IMR-90 (cell line): ENCODE measurements at regions not wholly inside any gene's neighbourhood (a gene's known extent, or its start where the extent isn't known, plus 50 kb on each side); places are given as distances from the start of the nearest gene placed in this dataset.

Source experiments
- ATAC-seq: fragments of 200-7000 bp; cut with Tn5 transposase; 2 replicates; pipeline ENCODE4 v1.9.1; 2020; ENCODE audit warnings: low read depth, mild to moderate bottlenecking, moderate library complexity
- BruUV-seq: library from RNA; stranded (reverse); fragments of 400-500 nt; replicated peaks from 2 replicates; lab custom pipeline; 2021; lab: Mats Ljungman, UMichigan
- CTCF ChIA-PET: fragments of 300-600 bp; formaldehyde crosslinking; extraction: SDS; loops from one replicate; lab custom pipeline; 2021; ENCODE audit warnings: antibody characterized with exemption; lab: Yijun Ruan, JAX
- POLR2A ChIA-PET: fragments of 300-600 bp; sonication (Branson Sonifier 250); formaldehyde crosslinking; loops from one replicate; lab custom pipeline; 2022; ENCODE audit warnings: antibody characterized with exemption; ENCODE audit not compliant: unreplicated experiment; lab: Charles Lee
- DNase-seq: peaks from one replicate; pipeline ENCODE4 v3.0.0; 2013
- H2AFZ ChIP-seq: replicated peaks from 2 replicates; pipeline ENCODE3; 2013; ENCODE audit warnings: low read length, mild to moderate bottlenecking; ENCODE audit not compliant: poor library complexity
- H2AK5ac ChIP-seq: 2 replicates; pipeline ENCODE4 v1.6.1; 2013; ENCODE audit warnings: low read depth, low read length, inconsistent platforms
- H2AK9ac ChIP-seq: replicated peaks from 2 replicates; pipeline ENCODE3; 2013; ENCODE audit warnings: mild to moderate bottlenecking, low read depth, low read length, moderate library complexity; ENCODE audit not compliant: poor library complexity
- H2BK120ac ChIP-seq: 2 replicates; pipeline ENCODE4 v1.6.1; 2013; ENCODE audit warnings: low read depth, low read length, inconsistent platforms
- H2BK15ac ChIP-seq: 3 replicates; pipeline ENCODE4 v1.6.1; 2013; ENCODE audit warnings: low read depth, low read length, inconsistent platforms
- H2BK20ac ChIP-seq: 2 replicates; pipeline ENCODE4 v1.6.1; 2013; ENCODE audit warnings: low read depth, mild to moderate bottlenecking, inconsistent platforms, low read length, moderate library complexity
- H2BK5ac ChIP-seq: 2 replicates; pipeline ENCODE4 v1.6.1; 2013; ENCODE audit warnings: mild to moderate bottlenecking, low read depth, low read length, inconsistent platforms; ENCODE audit not compliant: poor library complexity, severe bottlenecking
- H3K14ac ChIP-seq: replicated peaks from 2 replicates; pipeline ENCODE4 v1.6.1; 2013; ENCODE audit warnings: low read depth, low read length, inconsistent platforms
- H3K18ac ChIP-seq: 2 replicates; pipeline ENCODE4 v1.6.1; 2013; ENCODE audit warnings: low read depth, low read length, control low read depth
- H3K23ac ChIP-seq: 2 replicates; pipeline ENCODE4 v1.6.1; 2013; ENCODE audit warnings: low read depth, low read length, inconsistent platforms
- H3K27ac ChIP-seq: 2 replicates; pipeline ENCODE4 v1.5.1; 2013; ENCODE audit warnings: mild to moderate bottlenecking, control low read depth, low read length; ENCODE audit not compliant: insufficient read depth
- H3K27me3 ChIP-seq: 2 replicates; pipeline ENCODE4 v1.6.1; 2013; ENCODE audit warnings: low read length; ENCODE audit not compliant: control insufficient read depth, insufficient read depth
- H3K36me3 ChIP-seq: 2 replicates; pipeline ENCODE4 v1.6.1; 2013; ENCODE audit warnings: low read length, mixed read lengths; ENCODE audit not compliant: control insufficient read depth, insufficient read depth
- H3K4ac ChIP-seq: 2 replicates; pipeline ENCODE4 v1.6.1; 2013; ENCODE audit warnings: low read depth, low read length, inconsistent platforms
- H3K4me1 ChIP-seq: 2 replicates; pipeline ENCODE4 v1.6.1; 2013; ENCODE audit warnings: low read length, mixed read lengths; ENCODE audit not compliant: control insufficient read depth, insufficient read depth
- H3K4me2 ChIP-seq: 2 replicates; pipeline ENCODE4 v1.6.1; 2013; ENCODE audit warnings: low read depth, mild to moderate bottlenecking, control low read depth, low read length, moderate library complexity
- H3K4me3 ChIP-seq: 2 replicates; pipeline ENCODE4 v1.5.1; 2013; ENCODE audit warnings: low read depth, mild to moderate bottlenecking, control low read depth, low read length, moderate library complexity; ENCODE audit not compliant: insufficient read depth
- H3K56ac ChIP-seq: 2 replicates; pipeline ENCODE4 v1.6.1; 2013; ENCODE audit warnings: low read length, inconsistent platforms; ENCODE audit not compliant: insufficient read depth; ENCODE audit errors: extremely low read depth
- H3K79me1 ChIP-seq, 2 experiments: 2 replicates each; pipeline ENCODE4 v1.6.1; 2013; ENCODE audit warnings: low read length in 2 of 2, inconsistent platforms in 1 of 2, low read depth in 1 of 2
- H3K9ac ChIP-seq: 2 replicates; pipeline ENCODE4 v1.6.1; 2013; ENCODE audit warnings: low read depth, low read length, control low read depth
- H3K9me1 ChIP-seq: 2 replicates; pipeline ENCODE4 v1.6.1; 2013; ENCODE audit warnings: low read length, inconsistent platforms; ENCODE audit not compliant: insufficient read depth
- H3K9me3 ChIP-seq: 2 replicates; pipeline ENCODE4 v1.6.1; 2013; ENCODE audit warnings: low read length; ENCODE audit not compliant: control insufficient read depth, insufficient read depth
- H4K20me1 ChIP-seq: 2 replicates; pipeline ENCODE4 v1.6.1; 2013; ENCODE audit warnings: low read length, inconsistent platforms; ENCODE audit not compliant: insufficient read depth
- H4K5ac ChIP-seq: 2 replicates; pipeline ENCODE4 v1.6.1; 2013; ENCODE audit warnings: mild to moderate bottlenecking, low read depth, low read length, control low read depth
- H4K8ac ChIP-seq, 2 experiments: 2 replicates each; pipeline ENCODE4 v1.6.1; 2013; ENCODE audit warnings: low read depth in 2 of 2, low read length in 2 of 2, control low read depth in 1 of 2, inconsistent platforms in 1 of 2
- H4K91ac ChIP-seq: 2 replicates; pipeline ENCODE4 v1.6.1; 2013; ENCODE audit warnings: low read depth, low read length, inconsistent platforms; ENCODE audit not compliant: insufficient read depth
- BHLHE40 ChIP-seq: fragments of 150-350 bp; IDR thresholded peaks from 2 replicates; pipeline ENCODE4 v1.6.1; 2016; ENCODE audit warnings: mild to moderate bottlenecking, low read depth, low read length
- MAFK ChIP-seq: IDR thresholded peaks from 2 replicates; pipeline ENCODE4 v1.6.1; 2012; ENCODE audit warnings: low read depth, low read length, improper control_type of control experiment
- RFX5 ChIP-seq: IDR thresholded peaks from 2 replicates; pipeline ENCODE4 v1.8.0; 2012; ENCODE audit warnings: low read depth, mild to moderate bottlenecking, low read length, moderate library complexity
- WGBS, 2 experiments: methylation state at CpG; one replicate each; pipeline versions ENCODE4 v1.1.5 to v1.1.7; 2013; ENCODE audit warnings: missing lambda C conversion rate in 2 of 2; ENCODE audit not compliant: insufficient read length in 1 of 2; ENCODE audit errors: extremely low coverage in 2 of 2; 5-methylcytosine and 5-hydroxymethylcytosine counted together
- dilution Hi-C: fragments of 300-500 bp; cut with HindIII; formaldehyde crosslinking; loops from one replicate; pipeline ENCODE4 v1.14.3; 2018; ENCODE audit warnings: low sequenced_read_pairs; ENCODE audit not compliant: unreplicated experiment
- in situ Hi-C: fragments of 300-500 bp; cut with MboI; formaldehyde crosslinking; loops from 3 replicates; pipeline ENCODE4 v1.14.3; 2019; ENCODE audit warnings: low sequenced_read_pairs, inconsistent platforms, mixed read lengths
- intact Hi-C: fragments of 100-400 bp; cut with micrococcal nuclease; formaldehyde crosslinking; loops from 2 replicates; pipeline ENCODE4 v1.10.0; 2022

- H2AK5ac ChIP-seq = no peak overlapping the region
- WGBS, 2 experiments = 32% methylated on average over 12 of the region's 24 CpGs; no CpG with 5 or more reads in 1 of the 2 experiments
- no peak overlapping the region for H2BK20ac ChIP-seq
- H2BK15ac ChIP-seq = no peak overlapping the region
- no peak overlapping the region for H4K5ac ChIP-seq
- H3K27ac ChIP-seq = no peak overlapping the region
- DNase-seq (no peak), ATAC-seq (no peak)
- H4K91ac ChIP-seq = no peak overlapping the region
- H2BK120ac ChIP-seq = no peak overlapping the region
- no peak overlapping the region for H2AK9ac ChIP-seq
- H3K4me1 ChIP-seq = no peaks in the 10 kb centered on the region
- no peak overlapping the region for H3K4me2 ChIP-seq
- intact Hi-C loops (no loop called here), in situ Hi-C loops (no loop called here), dilution Hi-C loops (no loop called here)
- H3K23ac ChIP-seq = no peak overlapping the region
- H3K36me3 ChIP-seq = no peaks in the 10 kb centered on the region
- H3K27me3 ChIP-seq = peaks cover 2% of the 10 kb centered on the region; the same call in 1 of the 2 replicates
- BruUV-seq = no TSS peak
- no peak overlapping the region for H3K56ac ChIP-seq
- H2AFZ ChIP-seq = no peak overlapping the region
- ChIA-PET CTCF (no interaction called here), POLR2A (no interaction called here)
- H3K9me3 ChIP-seq = no peaks in the 10 kb centered on the region
- H3K4ac ChIP-seq = no peak overlapping the region
- H4K20me1 ChIP-seq = no peaks in the 10 kb centered on the region
- no peak overlapping the region for H3K14ac ChIP-seq
- TF ChIP-seq RFX5 (no peak), MAFK (no peak), BHLHE40 (no peak)
- H3K9me1 ChIP-seq = no peaks in the 10 kb centered on the region
- no peaks in the 10 kb centered on the region for H3K79me1 ChIP-seq
- H3K18ac ChIP-seq = no peak overlapping the region
- H4K8ac ChIP-seq = no peak overlapping the region
- no peak overlapping the region for H3K9ac ChIP-seq
- H2BK5ac ChIP-seq = no peak overlapping the region
- H3K4me3 ChIP-seq = no peak overlapping the region
Observed at GRCh38 chr1:143667730-143668129, 304.1 kb downstream of the FAM72C start.
